Esophagus muscularis mucosa (tissue), 3 donors: ENCODE measurements at regions not wholly inside any gene's neighbourhood (a gene's known extent, or its start where the extent isn't known, plus 50 kb on each side); places are given as distances from the start of the nearest gene placed in this dataset.

Source experiments
- CTCF ChIP-seq, 3 experiments: fragments of 200-600 bp in 2 of 3; fragments of 450-650 bp in 1 of 3; sonication (generic) in 2 of 3; IDR thresholded peaks; one replicate each; pipeline ENCODE4 v1.5.1; 2017 to 2019; ENCODE audit warnings: antibody characterized with exemption in 3 of 3, mild to moderate bottlenecking in 2 of 3, moderate library complexity in 1 of 3
- POLR2AphosphoS5 ChIP-seq, 2 donors: sonication (generic); formaldehyde crosslinking; IDR thresholded peaks; one replicate each; pipeline ENCODE4 v1.6.1; 2017; ENCODE audit warnings: antibody characterized with exemption in 2 of 2

GRCh38 chr5:3167473-3167872 lies 416.0 kb upstream of the IRX2 start:
- no peak for TF ChIP-seq CTCF (IDR thresholded peaks at IDR 0.05)
- TF ChIP-seq POLR2AphosphoS5 (IDR thresholded peaks at IDR 0.05): no peak
